Glutamatergic neuron (in vitro differentiated cells): ENCODE measurements at regions not wholly inside any gene's neighbourhood (a gene's known extent, or its start where the extent isn't known, plus 50 kb on each side); places are given as distances from the start of the nearest gene placed in this dataset.
"Not testable (repeated sequence)": the region's sequence is repeated elsewhere in the genome, so short reads cannot be mapped to it uniquely, and the experiment has no call there.

ENCODE experiments used
- DNase-seq: peaks from one replicate; pipeline ENCODE4 v3.0.0; 2022
- H3K27ac Mint-ChIP-seq: one replicate; pipeline ENCODE4 v1.8.0; 2020; ENCODE audit warnings: mild to moderate bottlenecking, mixed read lengths, inconsistent platforms; ENCODE audit not compliant: unreplicated experiment
- H3K27me3 Mint-ChIP-seq: one replicate; pipeline ENCODE4 v1.8.0; 2020; ENCODE audit warnings: mild to moderate bottlenecking, moderate library complexity, mixed read lengths, inconsistent platforms; ENCODE audit not compliant: unreplicated experiment
- H3K36me3 Mint-ChIP-seq: one replicate; pipeline ENCODE4 v1.8.0; 2020; ENCODE audit warnings: mild to moderate bottlenecking, mixed read lengths, inconsistent platforms; ENCODE audit not compliant: unreplicated experiment
- H3K4me1 Mint-ChIP-seq: one replicate; pipeline ENCODE4 v1.8.0; 2020; ENCODE audit warnings: mild to moderate bottlenecking, low read depth, mixed read lengths, inconsistent platforms; ENCODE audit not compliant: unreplicated experiment
- H3K4me3 Mint-ChIP-seq: one replicate; pipeline ENCODE4 v1.8.0; 2020; ENCODE audit warnings: mild to moderate bottlenecking, mixed read lengths, inconsistent platforms; ENCODE audit not compliant: unreplicated experiment
- H3K9me3 Mint-ChIP-seq: one replicate; pipeline ENCODE4 v1.8.0; 2020; ENCODE audit warnings: mild to moderate bottlenecking, moderate library complexity, mixed read lengths, inconsistent platforms; ENCODE audit not compliant: unreplicated experiment
- CTCF ChIP-seq: fragments of 200-600 bp; sonication (generic); IDR thresholded peaks from one replicate; pipeline ENCODE4 v1.5.0; 2021; ENCODE audit not compliant: partially characterized antibody, unreplicated experiment

DNA sequence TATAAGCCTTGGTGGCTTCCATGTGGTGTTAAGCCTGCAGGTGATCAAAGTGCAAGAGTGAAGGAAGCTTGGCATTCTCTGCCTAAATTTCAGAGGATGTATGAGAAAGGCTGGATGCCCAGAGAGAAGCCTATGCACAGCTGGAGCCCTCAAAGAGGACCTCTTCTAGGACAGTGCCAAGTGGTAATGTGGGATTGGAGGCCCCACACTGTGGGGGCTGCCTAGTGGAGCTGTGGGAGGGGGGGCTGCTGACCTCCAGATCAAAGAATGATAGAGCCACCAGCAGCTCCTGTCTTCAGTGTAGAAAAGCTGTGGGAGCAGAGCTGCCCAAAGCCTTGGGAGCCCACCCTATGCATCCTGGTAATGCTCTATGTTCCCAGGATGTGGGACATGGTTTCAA, 1512.7 kb upstream of the TPTE start:
- no peak overlapping the region for H3K4me3 Mint-ChIP-seq
- peaks cover 56% of the 10 kb centered on the region for H3K9me3 Mint-ChIP-seq
- DNase-seq: no peak
- no peaks in the 10 kb centered on the region for H3K4me1 Mint-ChIP-seq
- peaks cover 43% of the 10 kb centered on the region for H3K36me3 Mint-ChIP-seq
- H3K27me3 Mint-ChIP-seq: peaks cover 27% of the 10 kb centered on the region
- H3K27ac Mint-ChIP-seq: no peak overlapping the region
- no peak for TF ChIP-seq CTCF

GRCh38 chr21:9009267-9010016, 1511.9 kb upstream of the TPTE start:
- H3K36me3 Mint-ChIP-seq: peaks cover 43% of the 10 kb centered on the region
- peaks cover 60% of the 10 kb centered on the region for H3K9me3 Mint-ChIP-seq
- peaks cover 30% of the 10 kb centered on the region for H3K27me3 Mint-ChIP-seq
- not testable (repeated sequence) for DNase-seq, H3K4me1 Mint-ChIP-seq, H3K27ac Mint-ChIP-seq, H3K4me3 Mint-ChIP-seq

DNA sequence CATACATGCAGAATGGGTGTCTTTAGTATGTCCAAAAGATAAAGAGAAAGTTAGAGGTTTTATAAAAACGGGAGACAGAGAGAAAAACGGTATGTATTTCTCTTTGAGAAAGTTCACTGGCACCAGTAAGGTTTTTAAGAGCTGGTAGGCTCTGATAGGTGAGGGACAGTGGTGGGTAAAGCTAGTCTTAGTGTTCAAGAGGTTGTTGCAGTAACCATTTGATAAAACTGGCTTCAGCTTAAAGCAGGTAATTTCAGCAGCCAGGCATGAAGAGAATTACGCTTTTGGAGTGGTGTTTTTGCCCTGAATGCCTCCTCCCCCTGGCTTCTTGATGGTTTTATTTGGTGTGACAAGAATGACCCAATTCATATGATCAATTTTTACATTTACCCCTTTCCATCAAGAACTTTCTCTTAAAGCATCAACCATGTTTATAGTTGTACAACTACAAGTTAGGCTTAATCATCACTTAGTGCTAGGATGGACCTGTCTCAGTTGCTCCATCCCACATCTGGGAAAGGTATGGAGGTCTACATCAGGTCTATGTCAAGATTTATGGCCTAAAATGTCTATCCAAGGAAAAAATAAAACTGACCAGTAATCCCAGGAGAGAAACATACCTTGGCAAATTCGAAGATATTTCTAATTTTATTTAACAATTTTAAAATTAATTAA, 1511.1 kb upstream of the TPTE start:
- Mint-ChIP-seq H3K36me3 (peaks cover 50% of the 10 kb centered on the region), H3K27me3 (peaks cover 32% of the 10 kb centered on the region), H3K9me3 (peaks cover 65% of the 10 kb centered on the region)
- H3K4me1 Mint-ChIP-seq, DNase-seq, H3K27ac Mint-ChIP-seq, H3K4me3 Mint-ChIP-seq: not testable (repeated sequence)

- Mint-ChIP-seq H3K27me3 (peaks cover 36% of the 10 kb centered on the region), H3K36me3 (peaks cover 50% of the 10 kb centered on the region), H3K9me3 (peaks cover 68% of the 10 kb centered on the region)
- H3K4me1 Mint-ChIP-seq, DNase-seq, H3K4me3 Mint-ChIP-seq, H3K27ac Mint-ChIP-seq: not testable (repeated sequence)
These were observed 1510.2 kb upstream of the TPTE start for GRCh38 chr21:9010936-9011890.

- Mint-ChIP-seq H3K27me3 (peaks cover 34% of the 10 kb centered on the region), H3K36me3 (peaks cover 50% of the 10 kb centered on the region), H3K9me3 (peaks cover 62% of the 10 kb centered on the region)
- not testable (repeated sequence) for DNase-seq, H3K4me3 Mint-ChIP-seq, H3K27ac Mint-ChIP-seq, H3K4me1 Mint-ChIP-seq
These were observed 1509.5 kb upstream of the TPTE start for GRCh38 chr21:9011916-9012315.

DNA sequence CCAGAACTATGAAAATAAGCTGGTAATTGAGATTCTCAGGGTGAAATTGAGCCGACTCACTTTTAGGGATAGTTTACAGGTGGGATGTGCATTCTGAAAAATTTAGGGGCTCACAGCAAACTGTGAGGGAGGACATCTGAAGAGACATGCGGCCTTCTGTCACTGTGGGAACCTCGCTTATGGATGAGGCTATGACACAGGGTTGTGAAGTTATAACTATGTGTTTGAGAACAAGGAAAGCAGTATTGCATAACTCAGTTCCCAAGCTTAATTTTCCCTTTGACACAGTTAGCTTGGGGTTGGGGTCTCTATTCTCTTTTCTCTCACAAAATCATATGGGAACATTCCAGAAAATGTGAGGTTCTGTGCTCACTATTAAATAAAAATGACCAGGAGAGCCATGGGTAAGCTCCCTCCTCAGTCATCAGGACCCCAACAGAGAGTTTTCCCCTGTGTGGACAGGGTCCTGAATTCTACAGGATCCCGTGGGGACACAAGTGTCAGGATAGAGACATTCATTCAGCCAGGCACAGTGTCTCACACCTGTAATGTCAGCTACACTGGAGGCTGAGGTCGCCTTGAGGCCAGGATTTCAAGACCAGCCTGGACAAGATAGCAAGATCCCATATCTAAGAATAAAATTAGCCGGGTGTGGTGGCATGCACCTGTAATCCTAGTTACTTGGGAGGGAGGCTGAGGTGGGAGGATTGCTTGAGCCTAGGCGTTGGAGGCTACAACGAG, 1507.7 kb upstream of the TPTE start:
- Mint-ChIP-seq H3K27me3 (peaks cover 25% of the 10 kb centered on the region), H3K9me3 (peaks cover 51% of the 10 kb centered on the region), H3K36me3 (peaks cover 42% of the 10 kb centered on the region)
- not testable (repeated sequence) for H3K27ac Mint-ChIP-seq, DNase-seq, H3K4me1 Mint-ChIP-seq, H3K4me3 Mint-ChIP-seq

GRCh38 chr21:9014243-9014734, 1507.1 kb upstream of the TPTE start:
- peaks cover 25% of the 10 kb centered on the region for H3K27me3 Mint-ChIP-seq
- H3K4me3 Mint-ChIP-seq, H3K4me1 Mint-ChIP-seq, H3K27ac Mint-ChIP-seq, DNase-seq: not testable (repeated sequence)
- H3K36me3 Mint-ChIP-seq: peaks cover 38% of the 10 kb centered on the region
- peaks cover 47% of the 10 kb centered on the region for H3K9me3 Mint-ChIP-seq

DNA sequence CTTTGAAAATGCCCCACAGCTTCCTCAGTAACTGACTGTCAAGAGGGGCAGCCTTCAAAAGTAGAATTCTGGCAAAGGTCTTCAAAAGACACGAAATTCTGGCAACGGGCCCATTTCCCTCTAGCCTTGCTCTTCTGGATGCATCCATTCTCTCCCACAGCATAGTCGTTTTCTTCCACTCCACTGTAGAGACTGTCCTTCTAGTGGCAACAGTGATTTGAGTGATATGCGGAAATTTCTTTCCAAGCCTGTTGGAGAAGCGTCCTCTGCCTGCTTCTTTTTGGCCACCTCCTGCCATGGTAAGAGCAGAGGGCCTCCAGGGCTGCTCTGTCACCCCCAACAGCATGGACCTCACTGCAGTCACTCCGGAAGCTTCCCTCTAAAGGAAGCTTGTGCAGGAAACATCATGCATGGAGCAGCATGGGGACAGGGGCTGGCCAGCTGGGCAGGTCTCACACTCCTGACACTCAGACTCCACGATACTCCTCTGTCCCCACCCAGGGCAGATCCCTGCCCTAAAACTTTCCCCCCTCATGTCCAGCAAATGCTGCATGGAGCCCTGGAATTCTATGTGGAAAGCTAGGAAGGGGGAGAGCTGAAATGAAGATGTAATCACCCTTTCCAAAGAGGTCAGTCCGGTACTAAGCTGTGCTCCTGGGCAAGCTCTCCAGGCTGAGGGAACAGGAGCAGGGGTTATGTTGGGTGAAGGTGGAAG, 1505.7 kb upstream of the TPTE start:
- not testable (repeated sequence) for H3K4me3 Mint-ChIP-seq, DNase-seq, H3K27ac Mint-ChIP-seq, H3K4me1 Mint-ChIP-seq
- Mint-ChIP-seq H3K27me3 (peaks cover 25% of the 10 kb centered on the region), H3K9me3 (peaks cover 45% of the 10 kb centered on the region), H3K36me3 (peaks cover 37% of the 10 kb centered on the region)

GRCh38 chr21:9017206-9017605, 1504.2 kb upstream of the TPTE start:
- H3K4me3 Mint-ChIP-seq, H3K4me1 Mint-ChIP-seq, H3K27ac Mint-ChIP-seq, DNase-seq: not testable (repeated sequence)
- peaks cover 36% of the 10 kb centered on the region for H3K9me3 Mint-ChIP-seq
- peaks cover 25% of the 10 kb centered on the region for H3K36me3 Mint-ChIP-seq
- peaks cover 17% of the 10 kb centered on the region for H3K27me3 Mint-ChIP-seq
